ENCODE measurements at regions not wholly inside any gene's neighbourhood (a gene's known extent, or its start where the extent isn't known, plus 50 kb on each side); places are given as distances from the start of the nearest gene placed in this dataset.

DNA sequence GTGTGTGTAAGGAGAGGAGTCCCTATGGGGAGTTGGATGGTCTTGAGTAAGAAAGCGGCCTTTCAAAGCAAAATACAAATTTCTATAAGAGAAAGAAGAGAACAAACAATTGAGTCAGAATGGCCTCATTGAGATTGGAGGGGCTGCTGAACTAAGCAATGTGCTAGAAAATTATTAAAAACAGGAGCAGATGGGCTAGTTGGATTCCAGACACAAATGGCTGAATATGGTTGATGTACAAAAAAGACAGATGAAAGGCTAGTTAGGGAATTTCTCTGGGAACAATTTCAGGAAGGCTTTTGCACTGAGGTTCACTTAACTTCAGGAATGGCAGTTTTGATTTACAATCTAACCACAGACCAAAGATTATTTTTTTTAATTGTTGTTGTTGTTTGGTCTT is 1806.8 kb upstream of the TENM3 start:
- Histone ChIP-seq H3K36me3 (ENCODE audit: insufficient read depth, insufficient read length, low read length) (no peaks in the 10 kb centered on the region), H3K9me3 (ENCODE audit: insufficient read depth, low read length) (no peaks in the 10 kb centered on the region), H3K27me3 (ENCODE audit: insufficient read depth, insufficient read length) (no peaks in the 10 kb centered on the region), H3K4me1 (ENCODE audit: insufficient read depth, insufficient read length) (no peaks in the 10 kb centered on the region), H3K4me3 (ENCODE audit: insufficient read length, low read depth) (no peak overlapping the region), H3K9ac (ENCODE audit: insufficient read length, low read depth) (no peak overlapping the region)
- TF ChIP-seq SUZ12 (IDR thresholded peaks at IDR 0.05; ENCODE audit: extremely low read depth, insufficient read depth, insufficient read length), result no peak
- TF ChIP-seq ZNF274 (IDR thresholded peaks at IDR 0.05; ENCODE audit: low read depth, low read length), result no peak
- no peak for TF ChIP-seq YY1 (IDR thresholded peaks at IDR 0.05; ENCODE audit: insufficient read depth, insufficient read length)
- no peak for DNase-seq (ENCODE audit: low read depth, low spot score)

DNA sequence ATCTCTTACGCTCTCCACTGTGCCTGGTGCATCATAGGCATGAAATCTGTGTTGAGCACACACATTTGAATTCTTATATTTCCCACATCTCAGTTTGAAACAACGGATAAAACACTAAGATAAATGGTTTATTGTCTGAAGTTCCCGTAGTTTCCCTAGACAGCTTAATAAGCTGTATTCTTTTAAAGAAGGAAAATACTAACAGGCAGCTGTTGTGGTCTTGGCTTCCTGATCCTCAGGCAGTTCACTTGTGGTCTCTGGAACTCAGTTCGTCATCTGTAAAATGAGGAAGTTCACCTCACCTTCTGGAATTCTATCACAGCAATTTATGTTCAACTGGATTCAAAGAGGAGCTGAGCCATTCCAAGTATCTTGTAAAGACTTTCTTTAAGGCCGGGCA is 1805.6 kb upstream of the TENM3 start:
- Histone ChIP-seq H3K9me3 (ENCODE audit: insufficient read depth, low read length) (no peaks in the 10 kb centered on the region), H3K27me3 (ENCODE audit: insufficient read depth, insufficient read length) (no peaks in the 10 kb centered on the region), H3K4me1 (ENCODE audit: insufficient read depth, insufficient read length) (no peaks in the 10 kb centered on the region), H3K9ac (ENCODE audit: insufficient read length, low read depth) (no peak overlapping the region), H3K4me3 (ENCODE audit: insufficient read length, low read depth) (no peak overlapping the region), H3K36me3 (ENCODE audit: insufficient read depth, insufficient read length, low read length) (no peaks in the 10 kb centered on the region)
- no peak for DNase-seq (ENCODE audit: low read depth, low spot score)
- no peak for TF ChIP-seq SUZ12 (IDR thresholded peaks at IDR 0.05; ENCODE audit: extremely low read depth, insufficient read depth, insufficient read length)
- no peak for TF ChIP-seq ZNF274 (IDR thresholded peaks at IDR 0.05; ENCODE audit: low read depth, low read length)
- TF ChIP-seq YY1 (IDR thresholded peaks at IDR 0.05; ENCODE audit: insufficient read depth, insufficient read length), result no peak

DNA sequence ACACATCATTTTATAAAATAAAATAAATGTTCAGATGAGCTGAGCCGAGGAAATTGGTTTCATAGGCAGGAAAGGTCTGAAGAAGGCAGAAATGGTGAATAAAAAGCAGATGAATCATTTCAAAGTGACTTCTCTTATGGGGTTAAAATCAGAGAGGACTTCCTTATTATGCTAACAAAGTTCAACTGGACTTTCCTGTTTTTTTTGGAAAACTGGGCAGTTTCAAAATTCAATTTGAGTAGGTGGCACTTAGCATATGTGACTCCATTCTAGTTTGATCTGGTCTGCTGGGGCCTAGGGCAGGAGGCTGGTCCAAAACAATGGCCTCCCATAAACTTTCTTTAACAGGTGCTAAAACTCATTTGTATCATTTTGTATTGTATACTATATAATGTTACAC is 1794.9 kb upstream of the TENM3 start:
- Histone ChIP-seq H3K9me3 (ENCODE audit: insufficient read depth, low read length) (no peaks in the 10 kb centered on the region), H3K9ac (ENCODE audit: insufficient read length, low read depth) (no peak overlapping the region), H3K36me3 (ENCODE audit: insufficient read depth, insufficient read length, low read length) (no peaks in the 10 kb centered on the region), H3K4me3 (ENCODE audit: insufficient read length, low read depth) (no peak overlapping the region), H3K4me1 (ENCODE audit: insufficient read depth, insufficient read length) (no peaks in the 10 kb centered on the region), H3K27me3 (ENCODE audit: insufficient read depth, insufficient read length) (no peaks in the 10 kb centered on the region)
- no peak for DNase-seq (ENCODE audit: low read depth, low spot score)
- TF ChIP-seq SUZ12 (IDR thresholded peaks at IDR 0.05; ENCODE audit: extremely low read depth, insufficient read depth, insufficient read length) (no peak), YY1 (IDR thresholded peaks at IDR 0.05; ENCODE audit: insufficient read depth, insufficient read length) (no peak), ZNF274 (IDR thresholded peaks at IDR 0.05; ENCODE audit: low read depth, low read length) (no peak)

DNA sequence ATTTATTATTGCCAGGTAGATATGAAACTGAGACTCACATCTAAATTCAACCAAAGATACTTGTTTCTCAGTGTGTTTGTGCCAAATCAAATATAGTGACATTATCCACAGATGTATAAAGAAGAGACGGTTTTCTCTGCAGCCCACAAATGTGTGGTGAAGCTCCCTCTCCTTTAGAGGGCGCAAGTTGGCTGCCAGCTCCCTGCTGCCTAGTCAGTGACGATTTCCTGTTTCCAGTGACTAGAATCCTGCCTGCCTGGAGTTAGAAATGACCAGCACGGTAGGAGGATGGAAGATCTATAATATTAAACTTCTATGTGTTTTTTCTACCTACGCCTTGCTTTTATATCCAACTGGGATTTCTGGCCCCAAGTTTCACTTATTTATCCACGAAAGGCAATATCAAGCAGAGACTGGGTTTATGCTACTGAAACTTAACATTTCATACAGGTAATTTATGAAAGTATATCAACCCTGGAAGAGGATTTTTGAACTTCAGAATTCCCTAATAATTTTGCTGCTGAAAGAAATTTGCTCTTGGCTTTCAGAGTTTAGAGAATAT is 1793.7 kb upstream of the TENM3 start:
- H3K4me3 ChIP-seq (ENCODE audit: insufficient read length, low read depth), result no peak overlapping the region
- no peaks in the 10 kb centered on the region for H3K4me1 ChIP-seq (ENCODE audit: insufficient read depth, insufficient read length)
- H3K9me3 ChIP-seq (ENCODE audit: insufficient read depth, low read length), result no peaks in the 10 kb centered on the region
- H3K9ac ChIP-seq (ENCODE audit: insufficient read length, low read depth), result no peak overlapping the region
- H3K27me3 ChIP-seq (ENCODE audit: insufficient read depth, insufficient read length), result no peaks in the 10 kb centered on the region
- DNase-seq (ENCODE audit: low read depth, low spot score), result peak; percentile 28
- TF ChIP-seq ZNF274 (IDR thresholded peaks at IDR 0.05; ENCODE audit: low read depth, low read length), result no peak
- TF ChIP-seq SUZ12 (IDR thresholded peaks at IDR 0.05; ENCODE audit: extremely low read depth, insufficient read depth, insufficient read length), result no peak
- TF ChIP-seq YY1 (IDR thresholded peaks at IDR 0.05; ENCODE audit: insufficient read depth, insufficient read length), result no peak
- no peaks in the 10 kb centered on the region for H3K36me3 ChIP-seq (ENCODE audit: insufficient read depth, insufficient read length, low read length)

DNA sequence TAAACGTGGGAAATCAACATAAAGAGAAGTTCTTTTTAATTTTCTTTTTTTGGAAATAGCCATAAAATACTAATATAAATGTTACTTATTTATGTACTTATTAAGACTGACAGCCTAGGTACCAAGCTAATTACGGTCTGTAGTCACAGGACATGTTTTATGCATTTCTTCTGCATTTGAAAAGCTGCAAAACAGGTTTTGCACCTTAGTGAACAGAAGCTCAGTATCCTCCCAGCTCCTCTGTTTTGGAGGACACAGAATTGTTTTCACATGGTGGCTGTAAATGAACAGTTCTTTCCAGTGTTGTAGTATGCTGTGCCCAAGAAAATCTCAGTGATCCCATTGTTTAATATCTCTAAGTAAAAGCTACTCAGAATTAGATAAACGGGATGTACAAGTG is 1788.0 kb upstream of the TENM3 start:
- no peak for DNase-seq (ENCODE audit: low read depth, low spot score)
- no peaks in the 10 kb centered on the region for H3K36me3 ChIP-seq (ENCODE audit: insufficient read depth, insufficient read length, low read length)
- no peak for TF ChIP-seq SUZ12 (IDR thresholded peaks at IDR 0.05; ENCODE audit: extremely low read depth, insufficient read depth, insufficient read length)
- TF ChIP-seq ZNF274 (IDR thresholded peaks at IDR 0.05; ENCODE audit: low read depth, low read length), result no peak
- no peak for TF ChIP-seq YY1 (IDR thresholded peaks at IDR 0.05; ENCODE audit: insufficient read depth, insufficient read length)

DNA sequence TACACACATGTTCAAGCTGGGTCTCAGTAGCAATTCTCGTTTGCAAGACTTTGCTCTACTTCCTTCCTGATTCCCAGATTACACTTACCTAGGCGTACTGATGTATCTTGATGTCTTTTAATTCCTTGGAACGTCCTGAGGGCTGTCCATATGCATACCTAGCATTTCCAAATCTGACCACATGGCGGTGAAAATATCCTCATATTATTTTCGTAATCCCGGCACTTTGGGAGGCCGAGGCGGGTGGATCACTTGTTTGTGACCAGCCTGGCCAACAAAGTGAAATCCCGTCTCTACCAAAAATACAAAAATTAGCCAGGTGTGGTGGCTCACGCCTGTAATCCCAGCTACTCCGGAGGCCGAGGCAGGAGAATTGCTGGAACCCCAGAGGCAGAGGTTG is 1786.3 kb upstream of the TENM3 start:
- H3K36me3 ChIP-seq (ENCODE audit: insufficient read depth, insufficient read length, low read length), result no peaks in the 10 kb centered on the region
- H3K9ac ChIP-seq (ENCODE audit: insufficient read length, low read depth), result no peak overlapping the region
- no peak for DNase-seq (ENCODE audit: low read depth, low spot score)

More for the DNA sequence above, 1788.0 kb upstream of the TENM3 start:
- Histone ChIP-seq H3K9me3 (ENCODE audit: insufficient read depth, low read length) (no peaks in the 10 kb centered on the region), H3K9ac (ENCODE audit: insufficient read length, low read depth) (no peak overlapping the region), H3K27me3 (ENCODE audit: insufficient read depth, insufficient read length) (no peaks in the 10 kb centered on the region), H3K4me1 (ENCODE audit: insufficient read depth, insufficient read length) (no peaks in the 10 kb centered on the region), H3K4me3 (ENCODE audit: insufficient read length, low read depth) (no peak overlapping the region)

DNA sequence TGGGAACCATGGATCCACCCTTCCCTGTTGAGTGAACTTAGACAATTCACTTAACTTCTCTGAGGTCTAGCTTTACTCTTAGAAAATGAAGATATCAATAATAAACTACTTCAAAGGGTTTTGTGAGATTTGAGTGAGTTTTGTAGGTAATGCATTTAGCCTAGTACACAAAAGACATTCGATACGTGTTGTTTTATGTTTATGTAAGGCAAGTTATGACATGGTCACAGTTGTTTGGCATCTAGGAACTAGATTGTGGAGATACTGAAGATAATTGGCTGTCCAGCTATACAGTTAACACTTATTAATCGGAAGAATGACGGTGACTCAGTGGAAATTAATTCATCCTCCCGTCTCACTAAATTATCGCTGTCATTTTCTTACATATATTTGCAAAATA is 1781.1 kb upstream of the TENM3 start:
- no peak overlapping the region for H3K9ac ChIP-seq (ENCODE audit: insufficient read length, low read depth)
- H3K36me3 ChIP-seq (ENCODE audit: insufficient read depth, insufficient read length, low read length), result no peaks in the 10 kb centered on the region
- H3K4me3 ChIP-seq (ENCODE audit: insufficient read length, low read depth), result no peak overlapping the region
- no peaks in the 10 kb centered on the region for H3K9me3 ChIP-seq (ENCODE audit: insufficient read depth, low read length)
- no peak for DNase-seq (ENCODE audit: low read depth, low spot score)
- TF ChIP-seq YY1 (IDR thresholded peaks at IDR 0.05; ENCODE audit: insufficient read depth, insufficient read length) (no peak), ZNF274 (IDR thresholded peaks at IDR 0.05; ENCODE audit: low read depth, low read length) (no peak), SUZ12 (IDR thresholded peaks at IDR 0.05; ENCODE audit: extremely low read depth, insufficient read depth, insufficient read length) (no peak)
- no peaks in the 10 kb centered on the region for H3K27me3 ChIP-seq (ENCODE audit: insufficient read depth, insufficient read length)
- no peaks in the 10 kb centered on the region for H3K4me1 ChIP-seq (ENCODE audit: insufficient read depth, insufficient read length)

More for the DNA sequence above, 1786.3 kb upstream of the TENM3 start:
- H3K4me1 ChIP-seq (ENCODE audit: insufficient read depth, insufficient read length), result no peaks in the 10 kb centered on the region
- no peak for TF ChIP-seq YY1 (IDR thresholded peaks at IDR 0.05; ENCODE audit: insufficient read depth, insufficient read length)
- TF ChIP-seq ZNF274 (IDR thresholded peaks at IDR 0.05; ENCODE audit: low read depth, low read length), result no peak
- no peak for TF ChIP-seq SUZ12 (IDR thresholded peaks at IDR 0.05; ENCODE audit: extremely low read depth, insufficient read depth, insufficient read length)
- no peaks in the 10 kb centered on the region for H3K27me3 ChIP-seq (ENCODE audit: insufficient read depth, insufficient read length)
- H3K9me3 ChIP-seq (ENCODE audit: insufficient read depth, low read length), result no peaks in the 10 kb centered on the region
- no peak overlapping the region for H3K4me3 ChIP-seq (ENCODE audit: insufficient read length, low read depth)

Data from NT2/D1 (cell line).